Tibial artery (tissue), 4 donors: ENCODE measurements at regions not wholly inside any gene's neighbourhood (a gene's known extent, or its start where the extent isn't known, plus 50 kb on each side); places are given as distances from the start of the nearest gene placed in this dataset.

Source experiments
- DNase-seq, 2 donors: peaks; one replicate each; pipeline ENCODE4 v3.0.0-alpha.2; 2019
- H3K27ac ChIP-seq, 2 donors: fragments of 200-600 bp; sonication (generic) in 1 of 2; 1 replicate in 1 of 2; 2 replicates in 1 of 2; pipeline ENCODE4 v1.5.1; 2018 to 2019; ENCODE audit warnings: mild to moderate bottlenecking in 1 of 2
- H3K27me3 ChIP-seq, 2 donors: fragments of 200-600 bp; sonication (generic) in 1 of 2; one replicate each; pipeline versions ENCODE4 v1.5.1 to v1.6.0; 2016 to 2019
- H3K36me3 ChIP-seq, 3 donors: fragments of 200-600 bp; sonication (generic) in 2 of 3; one replicate each; pipeline ENCODE4 v1.5.1; 2016 to 2019; ENCODE audit warnings: mild to moderate bottlenecking in 2 of 3
- H3K4me1 ChIP-seq, 4 donors: fragments of 200-600 bp; sonication (generic) in 2 of 4; 1 replicate in 3 of 4; 2 replicates in 1 of 4; pipeline ENCODE4 v1.5.1; 2016 to 2019
- H3K4me3 ChIP-seq, 2 donors: fragments of 200-600 bp; sonication (generic) in 1 of 2; 1 replicate in 1 of 2; 2 replicates in 1 of 2; pipeline ENCODE4 v1.5.1; 2018 to 2019; ENCODE audit warnings: mild to moderate bottlenecking in 2 of 2
- H3K9me3 ChIP-seq, 3 donors: fragments of 200-600 bp; sonication (generic) in 1 of 3; one replicate each; pipeline ENCODE4 v1.5.1; 2016 to 2019
- intact Hi-C: fragments of 100-400 bp; cut with DNase I; formaldehyde crosslinking; loops from one replicate; pipeline ENCODE4 v1.15.0; 2023; ENCODE audit warnings: low total_unique reads
- TF ChIP-seq, protein P1 (sequence below), 2 experiments: fragments of 200-600 bp in 1 of 2; fragments of 450-650 bp in 1 of 2; IDR thresholded peaks; one replicate each; pipeline ENCODE4 v1.5.1; 2017 to 2019; ENCODE audit warnings: antibody characterized with exemption in 2 of 2, mild to moderate bottlenecking in 1 of 2, moderate library complexity in 1 of 2

GRCh38 chr13:30846311-30846710 is 59.8 kb upstream of the MEDAG start:
- TF ChIP-seq, protein P1, sequence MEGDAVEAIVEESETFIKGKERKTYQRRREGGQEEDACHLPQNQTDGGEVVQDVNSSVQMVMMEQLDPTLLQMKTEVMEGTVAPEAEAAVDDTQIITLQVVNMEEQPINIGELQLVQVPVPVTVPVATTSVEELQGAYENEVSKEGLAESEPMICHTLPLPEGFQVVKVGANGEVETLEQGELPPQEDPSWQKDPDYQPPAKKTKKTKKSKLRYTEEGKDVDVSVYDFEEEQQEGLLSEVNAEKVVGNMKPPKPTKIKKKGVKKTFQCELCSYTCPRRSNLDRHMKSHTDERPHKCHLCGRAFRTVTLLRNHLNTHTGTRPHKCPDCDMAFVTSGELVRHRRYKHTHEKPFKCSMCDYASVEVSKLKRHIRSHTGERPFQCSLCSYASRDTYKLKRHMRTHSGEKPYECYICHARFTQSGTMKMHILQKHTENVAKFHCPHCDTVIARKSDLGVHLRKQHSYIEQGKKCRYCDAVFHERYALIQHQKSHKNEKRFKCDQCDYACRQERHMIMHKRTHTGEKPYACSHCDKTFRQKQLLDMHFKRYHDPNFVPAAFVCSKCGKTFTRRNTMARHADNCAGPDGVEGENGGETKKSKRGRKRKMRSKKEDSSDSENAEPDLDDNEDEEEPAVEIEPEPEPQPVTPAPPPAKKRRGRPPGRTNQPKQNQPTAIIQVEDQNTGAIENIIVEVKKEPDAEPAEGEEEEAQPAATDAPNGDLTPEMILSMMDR (IDR thresholded peaks at IDR 0.05) = no peak

GRCh38 chr13:30846866-30847265 is 59.2 kb upstream of the MEDAG start:
- H3K36me3 ChIP-seq = no peaks in the 10 kb centered on the region
- TF ChIP-seq, protein P1 (IDR thresholded peaks at IDR 0.05) = no peak
- intact Hi-C loops = no loop called here
- no peak overlapping the region for H3K4me3 ChIP-seq
- H3K27ac ChIP-seq = peak overlapping the region; percentile 80 to 82
- H3K27me3 ChIP-seq = no peaks in the 10 kb centered on the region
- no peak for DNase-seq
- no peaks in the 10 kb centered on the region for H3K9me3 ChIP-seq
- H3K4me1 ChIP-seq = peaks cover 0 to 17% (median 11%) of the 10 kb centered on the region in 4 donors

More at GRCh38 chr13:30846311-30846710, 59.8 kb upstream of the MEDAG start:
- DNase-seq = no peak
- Histone ChIP-seq H3K4me1 (peaks cover 0 to 17% (median 11%) of the 10 kb centered on the region in 4 donors), H3K4me3 (no peak overlapping the region), H3K27ac (peak overlapping the region in 1 of 2 donors; percentile 28), H3K9me3 (no peaks in the 10 kb centered on the region), H3K36me3 (no peaks in the 10 kb centered on the region), H3K27me3 (no peaks in the 10 kb centered on the region)
- intact Hi-C loops = no loop called here

GRCh38 chr13:30847650-30848307 is 58.3 kb upstream of the MEDAG start:
- Histone ChIP-seq H3K4me3 (peak overlapping the region in 1 of 2 donors; percentile 17), H3K27me3 (no peaks in the 10 kb centered on the region), H3K9me3 (no peaks in the 10 kb centered on the region), H3K36me3 (no peaks in the 10 kb centered on the region), H3K27ac (peak overlapping the region; percentile 80 to 82), H3K4me1 (peaks cover 0 to 17% (median 11%) of the 10 kb centered on the region in 4 donors)
- TF ChIP-seq, protein P1 (IDR thresholded peaks at IDR 0.05) = no peak
- intact Hi-C loops = no loop called here
- DNase-seq = peak; percentile 71 to 82

DNA sequence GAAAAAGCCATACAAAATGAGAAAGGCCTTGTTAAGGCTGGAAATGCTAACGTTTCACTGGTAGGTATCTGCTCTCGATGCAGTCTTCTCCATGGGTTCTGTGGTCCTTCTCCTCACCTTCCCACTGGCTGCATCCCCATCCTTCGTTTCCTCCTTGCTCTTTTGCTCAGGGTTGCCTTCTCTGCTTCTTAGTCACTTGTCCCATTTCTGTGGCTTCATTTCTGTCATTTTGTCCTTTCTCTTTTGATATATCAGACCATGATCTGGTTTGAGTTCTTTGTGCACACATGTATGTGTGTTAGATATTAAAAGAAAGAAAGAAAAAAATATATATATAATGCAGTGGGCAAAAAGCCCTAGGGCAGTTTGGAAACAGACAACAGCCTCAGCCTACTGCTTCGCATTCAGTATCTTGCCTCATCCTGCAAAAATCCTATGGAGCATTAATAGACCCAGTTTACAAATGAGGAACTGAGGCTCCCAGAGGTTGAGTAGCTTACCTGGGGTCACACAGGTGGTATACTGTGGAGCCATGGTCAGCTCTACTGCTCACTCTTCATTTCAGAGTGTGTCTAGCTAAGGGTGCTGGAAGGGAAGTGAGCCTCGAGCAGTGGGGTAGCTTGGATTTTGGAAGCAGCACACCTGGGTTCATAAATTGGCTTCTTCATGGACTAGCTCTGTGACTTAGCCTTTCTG is 57.6 kb upstream of the MEDAG start:
- DNase-seq = no peak
- intact Hi-C loops = no loop called here
- TF ChIP-seq, protein P1 (IDR thresholded peaks at IDR 0.05) = no peak
- Histone ChIP-seq H3K27me3 (no peaks in the 10 kb centered on the region), H3K27ac (peak overlapping the region; percentile 80 to 82), H3K36me3 (no peaks in the 10 kb centered on the region), H3K9me3 (no peaks in the 10 kb centered on the region), H3K4me3 (peak overlapping the region in 1 of 2 donors; percentile 17), H3K4me1 (peaks cover 0 to 17% (median 11%) of the 10 kb centered on the region in 4 donors)

DNA sequence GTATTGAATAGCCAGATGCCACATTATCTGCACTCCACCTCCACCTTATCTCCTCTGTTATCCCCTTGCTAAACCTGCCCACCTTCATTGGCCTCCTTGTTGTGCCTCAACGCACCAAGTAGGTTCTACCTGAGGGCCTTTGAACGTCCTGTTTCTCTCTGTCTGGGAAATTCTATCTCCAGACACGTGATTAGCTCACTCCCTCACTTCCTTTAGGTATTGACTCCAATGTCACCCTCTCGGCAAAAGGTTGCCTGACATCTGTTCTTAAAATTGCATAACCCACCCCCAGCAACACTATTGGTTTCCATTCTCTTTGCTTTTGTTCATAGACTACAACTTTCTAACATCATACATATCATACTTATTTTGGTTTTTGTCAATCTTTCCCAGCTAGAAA is 56.5 kb upstream of the MEDAG start:
- no peak for DNase-seq
- Histone ChIP-seq H3K4me1 (peaks cover 0 to 17% (median 11%) of the 10 kb centered on the region in 4 donors), H3K4me3 (no peak overlapping the region), H3K27ac (no peak overlapping the region), H3K9me3 (no peaks in the 10 kb centered on the region), H3K36me3 (no peaks in the 10 kb centered on the region), H3K27me3 (no peaks in the 10 kb centered on the region)
- intact Hi-C loops = no loop called here
- TF ChIP-seq, protein P1 (IDR thresholded peaks at IDR 0.05) = no peak
